ENCODE measurements at regions not wholly inside any gene's neighbourhood (a gene's known extent, or its start where the extent isn't known, plus 50 kb on each side); places are given as distances from the start of the nearest gene placed in this dataset.

- Mint-ChIP-seq H3K4me1 (no peaks in the 10 kb centered on the region), H3K36me3 (ENCODE audit: low read depth) (no peaks in the 10 kb centered on the region), H3K4me3 (no peak overlapping the region), H3K27me3 (ENCODE audit: low read depth, poor library complexity) (no peaks in the 10 kb centered on the region), H3K27ac (no peak overlapping the region), H3K9me3 (no peaks in the 10 kb centered on the region)
- no peak for TF ChIP-seq CTCF (IDR thresholded peaks at IDR 0.05)
- DNase-seq = no peak
Observed at GRCh38 chr3:116767726-116768125, 58.1 kb downstream of the TUSC7 start.

- Mint-ChIP-seq H3K4me3 (no peak overlapping the region), H3K27ac (no peak overlapping the region), H3K4me1 (no peaks in the 10 kb centered on the region), H3K9me3 (no peaks in the 10 kb centered on the region), H3K36me3 (ENCODE audit: low read depth) (no peaks in the 10 kb centered on the region), H3K27me3 (ENCODE audit: low read depth, poor library complexity) (no peaks in the 10 kb centered on the region)
- TF ChIP-seq CTCF (IDR thresholded peaks at IDR 0.05) = peak; percentile 96
- DNase-seq = peak; percentile 78
Observed at GRCh38 chr3:116770815-116771450, 61.4 kb downstream of the TUSC7 start.

- peaks cover 14% of the 10 kb centered on the region for H3K4me1 Mint-ChIP-seq
- no peak for DNase-seq
- peak overlapping the region; percentile 88 for H3K27ac Mint-ChIP-seq
- H3K4me3 Mint-ChIP-seq = no peak overlapping the region
- H3K9me3 Mint-ChIP-seq = no peaks in the 10 kb centered on the region
- H3K27me3 Mint-ChIP-seq (ENCODE audit: low read depth, poor library complexity) = no peaks in the 10 kb centered on the region
- no peaks in the 10 kb centered on the region for H3K36me3 Mint-ChIP-seq (ENCODE audit: low read depth)
- no peak for TF ChIP-seq CTCF (IDR thresholded peaks at IDR 0.05)
Observed at GRCh38 chr3:116776880-116777785, 67.6 kb downstream of the TUSC7 start.

- no peaks in the 10 kb centered on the region for H3K36me3 Mint-ChIP-seq (ENCODE audit: low read depth)
- H3K27ac Mint-ChIP-seq = no peak overlapping the region
- H3K9me3 Mint-ChIP-seq = no peaks in the 10 kb centered on the region
- H3K4me1 Mint-ChIP-seq = no peaks in the 10 kb centered on the region
- H3K4me3 Mint-ChIP-seq = no peak overlapping the region
- no peaks in the 10 kb centered on the region for H3K27me3 Mint-ChIP-seq (ENCODE audit: low read depth, poor library complexity)
- no peak for DNase-seq
- TF ChIP-seq CTCF (IDR thresholded peaks at IDR 0.05) = no peak
Observed at GRCh38 chr3:116785226-116785625, 75.6 kb downstream of the TUSC7 start.

- Mint-ChIP-seq H3K9me3 (peaks cover 9% of the 10 kb centered on the region), H3K4me3 (no peak overlapping the region), H3K4me1 (no peaks in the 10 kb centered on the region), H3K36me3 (ENCODE audit: low read depth) (no peaks in the 10 kb centered on the region), H3K27me3 (ENCODE audit: low read depth, poor library complexity) (no peaks in the 10 kb centered on the region), H3K27ac (no peak overlapping the region)
- no peak for DNase-seq
- TF ChIP-seq CTCF (IDR thresholded peaks at IDR 0.05) = no peak
Observed at GRCh38 chr3:116802651-116803050, 93.1 kb downstream of the TUSC7 start.

Measured in nephron progenitor cell (in vitro differentiated cells).